GM20000 (cell line): ENCODE measurements at regions not wholly inside any gene's neighbourhood (a gene's known extent, or its start where the extent isn't known, plus 50 kb on each side); places are given as distances from the start of the nearest gene placed in this dataset.

Source experiments
- DNase-seq: peaks from one replicate; pipeline ENCODE4 v3.0.0; 2012; ENCODE audit warnings: low spot score
- CTCF ChIP-seq: IDR thresholded peaks from 2 replicates; pipeline ENCODE4 v1.5.1; 2012; ENCODE audit warnings: mild to moderate bottlenecking, control low read depth; ENCODE audit errors: extremely low read depth, missing control alignments

GRCh38 chrX:16436348-16437188 lies 213.4 kb upstream of the S100G start:
- DNase-seq, result peak; percentile 32
- TF ChIP-seq CTCF, result peak; percentile 46

- TF ChIP-seq CTCF, result no peak
- DNase-seq, result no peak
These were observed 209.5 kb upstream of the S100G start for GRCh38 chrX:16440446-16440845.

GRCh38 chrX:16444353-16444752 lies 205.6 kb upstream of the S100G start:
- no peak for DNase-seq
- TF ChIP-seq CTCF, result no peak

GRCh38 chrX:16445166-16445752 lies 204.7 kb upstream of the S100G start:
- peak; percentile 9 for DNase-seq
- TF ChIP-seq CTCF, result peak; percentile 55

- no peak for TF ChIP-seq CTCF
- no peak for DNase-seq
These were observed 198.6 kb upstream of the S100G start for GRCh38 chrX:16451334-16451733.

GRCh38 chrX:16454926-16455325 lies 195.0 kb upstream of the S100G start:
- DNase-seq, result no peak
- TF ChIP-seq CTCF, result no peak

- no peak for TF ChIP-seq CTCF
- no peak for DNase-seq
These were observed 192.7 kb upstream of the S100G start for GRCh38 chrX:16457239-16457638.
